BE2C (cell line): ENCODE measurements at regions not wholly inside any gene's neighbourhood (a gene's known extent, or its start where the extent isn't known, plus 50 kb on each side); places are given as distances from the start of the nearest gene placed in this dataset.
A peak's percentile ranks its signal among the peaks of the same experiment; 100 is the strongest.

Source experiments
- DNase-seq: peaks from one replicate; pipeline ENCODE4 v3.0.0-alpha.2; 2020
- H3K27me3 ChIP-seq: fragments of 250-450 bp; sonication (Bioruptor Pico); 2 replicates; pipeline ENCODE4 v1.5.1; 2020; ENCODE audit warnings: mild to moderate bottlenecking
- H3K36me3 ChIP-seq: fragments of 250-450 bp; sonication (Bioruptor Pico); 2 replicates; pipeline ENCODE4 v1.5.1; 2020; ENCODE audit warnings: mild to moderate bottlenecking
- H3K4me1 ChIP-seq: fragments of 250-450 bp; sonication (Bioruptor Pico); 2 replicates; pipeline ENCODE4 v1.5.1; 2020
- H3K4me3 ChIP-seq: 2 replicates; pipeline ENCODE4 v1.5.1; 2011; ENCODE audit warnings: low read depth, low read length
- H3K9me3 ChIP-seq: fragments of 250-450 bp; sonication (Bioruptor Pico); 2 replicates; pipeline ENCODE4 v1.5.1; 2020
- CTCF ChIP-seq: IDR thresholded peaks from 2 replicates; pipeline ENCODE4 v1.5.1; 2012; ENCODE audit warnings: mild to moderate bottlenecking, low read depth, low read length

GRCh38 chr5:105963696-105964255 lies 1707.0 kb downstream of the EFNA5 start:
- Histone ChIP-seq H3K4me1 (no peaks in the 10 kb centered on the region), H3K9me3 (no peaks in the 10 kb centered on the region), H3K4me3 (no peak overlapping the region), H3K27me3 (no peaks in the 10 kb centered on the region), H3K36me3 (no peaks in the 10 kb centered on the region)
- no peak for DNase-seq
- TF ChIP-seq CTCF = no peak

- Histone ChIP-seq H3K4me3 (no peak overlapping the region), H3K27me3 (no peaks in the 10 kb centered on the region), H3K36me3 (no peaks in the 10 kb centered on the region), H3K9me3 (no peaks in the 10 kb centered on the region), H3K4me1 (no peaks in the 10 kb centered on the region)
- no peak for DNase-seq
- no peak for TF ChIP-seq CTCF
Measured at GRCh38 chr5:105961572-105961971, 1709.2 kb downstream of the EFNA5 start.

GRCh38 chr5:105956456-105957196 lies 1714.1 kb downstream of the EFNA5 start:
- no peaks in the 10 kb centered on the region for H3K27me3 ChIP-seq
- peaks cover 7% of the 10 kb centered on the region; the same call in 1 of the 2 replicates for H3K4me1 ChIP-seq
- no peaks in the 10 kb centered on the region for H3K9me3 ChIP-seq
- DNase-seq = no peak
- no peak for TF ChIP-seq CTCF
- no peaks in the 10 kb centered on the region for H3K36me3 ChIP-seq
- no peak overlapping the region for H3K4me3 ChIP-seq

GRCh38 chr5:105954341-105954740 lies 1716.4 kb downstream of the EFNA5 start:
- Histone ChIP-seq H3K4me3 (no peak overlapping the region), H3K9me3 (no peaks in the 10 kb centered on the region), H3K27me3 (no peaks in the 10 kb centered on the region), H3K4me1 (peaks cover 14% of the 10 kb centered on the region), H3K36me3 (no peaks in the 10 kb centered on the region)
- DNase-seq = no peak
- TF ChIP-seq CTCF = no peak

GRCh38 chr5:105953616-105954015 lies 1717.1 kb downstream of the EFNA5 start:
- Histone ChIP-seq H3K36me3 (no peaks in the 10 kb centered on the region), H3K27me3 (no peaks in the 10 kb centered on the region), H3K9me3 (no peaks in the 10 kb centered on the region), H3K4me3 (no peak overlapping the region), H3K4me1 (peaks cover 14% of the 10 kb centered on the region)
- DNase-seq = no peak
- no peak for TF ChIP-seq CTCF

GRCh38 chr5:105952875-105953274 lies 1717.9 kb downstream of the EFNA5 start:
- Histone ChIP-seq H3K9me3 (no peaks in the 10 kb centered on the region), H3K27me3 (no peaks in the 10 kb centered on the region), H3K36me3 (no peaks in the 10 kb centered on the region), H3K4me1 (peaks cover 14% of the 10 kb centered on the region), H3K4me3 (peak overlapping the region; percentile 25; the same call in 1 of the 2 replicates)
- peak; percentile 40 for DNase-seq
- TF ChIP-seq CTCF = no peak
